HepG2 (cell line): ENCODE measurements at regions not wholly inside any gene's neighbourhood (a gene's known extent, or its start where the extent isn't known, plus 50 kb on each side); places are given as distances from the start of the nearest gene placed in this dataset.
A peak's percentile ranks its signal among the peaks of the same experiment; 100 is the strongest.

Experiments used
- ATAC-seq: fragments of 200-7000 bp; cut with Tn5 transposase; 3 replicates; pipeline ENCODE4 v1.9.1; 2020; ENCODE audit warnings: mild to moderate bottlenecking, moderate library complexity
- BruUV-seq: library from RNA; stranded (reverse); fragments of 400-500 nt; replicated peaks from 2 replicates; lab custom pipeline; 2021; lab: Mats Ljungman, UMichigan
- CTCF ChIA-PET: fragments of 300-600 bp; formaldehyde crosslinking; extraction: SDS; loops from one replicate; lab custom pipeline; 2021; ENCODE audit warnings: low total read pairs, inconsistent platforms, low intra/inter-chr PET ratio; lab: Yijun Ruan, JAX
- POLR2A ChIA-PET: fragments of 350-600 bp; sonication (Branson Sonifier 250); formaldehyde crosslinking; loops from one replicate; lab custom pipeline; 2020; ENCODE audit warnings: antibody characterized with exemption, inconsistent platforms; lab: Yijun Ruan, JAX
- DNase-seq: peaks from one replicate; pipeline ENCODE4 v3.0.0-alpha.2; 2015; ENCODE audit warnings: low spot score
- FAIRE-seq: peaks from 3 replicates; lab custom pipeline; 2011; peaks lifted over from hg19 to GRCh38; lab: Jason Lieb, UNC
- H2AFZ ChIP-seq: one replicate; pipeline ENCODE4 v1.6.1; 2011; ENCODE audit warnings: low read length, inconsistent platforms
- H3K27ac ChIP-seq: fragments of 300-600 bp; 3 replicates; pipeline ENCODE4 v1.8.0; 2011; ENCODE audit warnings: mixed run types, mild to moderate bottlenecking, mixed read lengths, low read length, inconsistent platforms; ENCODE audit not compliant: insufficient read depth; ENCODE audit errors: extremely low read length
- H3K27me3 ChIP-seq, 2 experiments: fragments of 200-600 bp in 1 of 2; 2 replicates in 1 of 2; 3 replicates in 1 of 2; pipeline versions ENCODE4 v1.6.0 to v1.8.0; 2011; ENCODE audit warnings: low read length in 2 of 2, mild to moderate bottlenecking in 2 of 2, moderate library complexity in 2 of 2, inconsistent platforms in 1 of 2; ENCODE audit not compliant: insufficient read depth in 2 of 2, control insufficient read depth in 1 of 2
- H3K36me3 ChIP-seq, 2 experiments: fragments of 200-600 bp in 1 of 2; replicated peaks in 1 of 2; 2 replicates in 1 of 2; 3 replicates in 1 of 2; pipeline versions ENCODE4 v1.5.1 to v1.8.0; 2011; ENCODE audit warnings: low read length in 2 of 2, inconsistent platforms in 1 of 2; ENCODE audit not compliant: insufficient read depth in 2 of 2, control insufficient read depth in 1 of 2
- H3K4me1 ChIP-seq: 2 replicates; pipeline ENCODE4 v1.5.1; 2012; ENCODE audit warnings: low read length, inconsistent platforms; ENCODE audit not compliant: insufficient read depth
- H3K4me2 ChIP-seq: 2 replicates; pipeline ENCODE4 v1.6.0; 2011; ENCODE audit warnings: low read depth, low read length, inconsistent platforms
- H3K4me3 ChIP-seq, 3 experiments: fragments of 200-600 bp in 1 of 3; sonication (generic), shearing (Covaris generic) in 1 of 3; replicated peaks in 1 of 3; 2 replicates each; pipeline ENCODE4 v1.5.1; 2011 to 2016; ENCODE audit warnings: low read length in 3 of 3, inconsistent platforms in 2 of 3, low read depth in 2 of 3, mild to moderate bottlenecking in 2 of 3, control low read depth in 1 of 3, mixed read lengths in 1 of 3; ENCODE audit not compliant: insufficient read depth in 1 of 3
- H3K79me2 ChIP-seq: one replicate; pipeline ENCODE4 v1.6.1; 2011; ENCODE audit warnings: low read length, inconsistent platforms; ENCODE audit not compliant: insufficient read depth
- H3K9ac ChIP-seq: 2 replicates; pipeline ENCODE4 v1.6.0; 2011; ENCODE audit warnings: mild to moderate bottlenecking, low read depth, low read length, inconsistent platforms; ENCODE audit not compliant: insufficient read depth
- H3K9me3 ChIP-seq: 2 replicates; pipeline ENCODE4 v1.5.1; 2012; ENCODE audit warnings: mild to moderate bottlenecking, low read length
- H4K20me1 ChIP-seq: 2 replicates; pipeline ENCODE4 v1.6.0; 2011; ENCODE audit warnings: inconsistent platforms, mild to moderate bottlenecking, low read length, moderate library complexity; ENCODE audit not compliant: insufficient read depth
- KLF13 ChIP-seq: sonication (generic); formaldehyde crosslinking; IDR thresholded peaks from 2 replicates; pipeline ENCODE4 v1.4.0; 2020; ENCODE audit warnings: mild to moderate bottlenecking, missing genetic modification reagents
- MAFF ChIP-seq: IDR thresholded peaks from 2 replicates; pipeline ENCODE4 v1.6.1; 2011; ENCODE audit warnings: low read depth, low read length, improper control_type of control experiment
- MAFK ChIP-seq, 2 experiments: IDR thresholded peaks in 1 of 2; conservative IDR thresholded peaks in 1 of 2; 2 replicates each; pipeline ENCODE4 v1.6.1; 2011; ENCODE audit warnings: improper control_type of control experiment in 2 of 2, low read length in 2 of 2
- MTA3 ChIP-seq: sonication (generic); formaldehyde crosslinking; IDR thresholded peaks from 2 replicates; pipeline ENCODE4 v1.4.0; 2020; ENCODE audit warnings: missing genetic modification reagents
- ONECUT2 ChIP-seq: sonication (generic); formaldehyde crosslinking; IDR thresholded peaks from 2 replicates; pipeline ENCODE4 v1.4.0; 2020; ENCODE audit warnings: missing genetic modification reagents
- ZFP37 ChIP-seq: sonication (generic); formaldehyde crosslinking; IDR thresholded peaks from 2 replicates; pipeline ENCODE4 v1.4.0; 2020; ENCODE audit warnings: missing genetic modification reagents, borderline replicate concordance
- ZNF329 ChIP-seq: sonication (generic); formaldehyde crosslinking; IDR thresholded peaks from 2 replicates; pipeline ENCODE4 v1.9.0; 2021; ENCODE audit warnings: low read depth, mild to moderate bottlenecking, missing genetic modification reagents
- ZNF569 ChIP-seq: sonication (generic); formaldehyde crosslinking; IDR thresholded peaks from 2 replicates; pipeline ENCODE4 v1.5.0; 2020; ENCODE audit warnings: mild to moderate bottlenecking, missing genetic modification reagents, moderate library complexity, borderline replicate concordance
- ZZZ3 ChIP-seq: sonication (generic); formaldehyde crosslinking; IDR thresholded peaks from 2 replicates; pipeline ENCODE4 v1.4.0; 2020; ENCODE audit warnings: missing genetic modification reagents, mild to moderate bottlenecking, borderline replicate concordance
- WGBS: methylation state at CpG from one replicate; pipeline ENCODE4 v1.1.6; 2017; ENCODE audit warnings: low lambda C conversion rate; 5-methylcytosine and 5-hydroxymethylcytosine counted together
- in situ Hi-C: cut with HindIII; loops from 2 replicates; pipeline ENCODE4 v1.10.0; 2017; ENCODE audit warnings: low pct_unique_long_range_greater_than_20kb; ENCODE audit not compliant: extremely low pct_ligation_motif_present
- intact Hi-C: fragments of 100-400 bp; cut with micrococcal nuclease; formaldehyde crosslinking; loops from one replicate; pipeline ENCODE4 v1.10.0; 2022; ENCODE audit not compliant: unreplicated experiment

- Histone ChIP-seq H3K36me3 (no peaks in the 10 kb centered on the region), H3K4me2 (no peak overlapping the region), H3K79me2 (no peaks in the 10 kb centered on the region), H3K27me3 (no peaks in the 10 kb centered on the region), H4K20me1 (no peaks in the 10 kb centered on the region), H3K9ac (no peak overlapping the region), H3K4me1 (no peaks in the 10 kb centered on the region), H3K9me3 (peaks cover 24% of the 10 kb centered on the region), H2AFZ (no peak overlapping the region), H3K4me3 (no peak overlapping the region), H3K27ac (no peak overlapping the region)
- TF ChIP-seq MTA3 (CRISPR knock-in tag) (no peak), MAFK (conservative IDR thresholded peaks at IDR 0.05 in 1 of 2, IDR thresholded peaks at IDR 0.05 in 1 of 2; ENCODE audit: low read length in 2 of 2) (peak; percentile 38 to 82; a peak in 3 of 4 replicates), ONECUT2 (CRISPR knock-in tag) (no peak), MAFF (peak; percentile 54; the same call in 1 of the 2 replicates)
- ChIA-PET POLR2A (no interaction called here), CTCF (no interaction called here)
- DNase-seq (no peak), ATAC-seq (no peak), FAIRE-seq (no peak)
- 0% methylated on average over 1 of the region's 1 CpG for WGBS
- in situ Hi-C loops (no loop called here), intact Hi-C loops (no loop called here)
- no TSS peak for BruUV-seq
These were observed 408.8 kb downstream of the COL11A1 start for GRCh38 chr1:102699524-102699923.

- no TSS peak for BruUV-seq
- Histone ChIP-seq H3K79me2 (no peaks in the 10 kb centered on the region), H3K27ac (no peak overlapping the region), H3K4me2 (no peak overlapping the region), H3K36me3 (no peaks in the 10 kb centered on the region), H3K9me3 (peaks cover 28% of the 10 kb centered on the region), H2AFZ (no peak overlapping the region), H4K20me1 (no peaks in the 10 kb centered on the region), H3K9ac (no peak overlapping the region), H3K4me3 (no peak overlapping the region), H3K27me3 (no peaks in the 10 kb centered on the region)
- in situ Hi-C loops (no loop called here), intact Hi-C loops (no loop called here)
- POLR2A ChIA-PET: no interaction called here
- WGBS: 0% methylated on average over 1 of the region's 1 CpG
- no peak for FAIRE-seq
- DNase-seq: no peak
- no peak for ATAC-seq
- TF ChIP-seq ZNF569 (CRISPR knock-in tag): no peak
- TF ChIP-seq KLF13 (CRISPR knock-in tag): no peak
- no peak for TF ChIP-seq ZFP37 (CRISPR knock-in tag)
- TF ChIP-seq ZNF329: no peak
- no peak for TF ChIP-seq ZZZ3 (CRISPR knock-in tag)
- TF ChIP-seq, all 625 proteins: peak for 0
- CTCF ChIA-PET: no interaction called here
- H3K4me1 ChIP-seq: no peaks in the 10 kb centered on the region
These were observed 415.0 kb downstream of the COL11A1 start for GRCh38 chr1:102693345-102693744.
